ENCODE measurements at regions not wholly inside any gene's neighbourhood (a gene's known extent, or its start where the extent isn't known, plus 50 kb on each side); places are given as distances from the start of the nearest gene placed in this dataset.

- Histone ChIP-seq H3K4me3 (replicated peaks in 1 of 3; ENCODE audit: insufficient read depth in 1 of 3, low read depth in 1 of 3, low read length in 3 of 3) (no peak overlapping the region), H2AFZ (ENCODE audit: low read depth, low read length) (no peak overlapping the region), H3K4me2 (ENCODE audit: insufficient read depth, low read length) (no peak overlapping the region), H4K20me1 (replicated peaks; ENCODE audit: control insufficient read depth, extremely low read depth, insufficient read depth, low read length) (no peaks in the 10 kb centered on the region), H3K9me3 (replicated peaks; ENCODE audit: control insufficient read depth, insufficient read depth, low read length) (no peaks in the 10 kb centered on the region), H3K4me1 (ENCODE audit: control insufficient read depth, extremely low read depth, insufficient read depth, low read length) (no peaks in the 10 kb centered on the region), H3K36me3 (ENCODE audit: control insufficient read depth in 2 of 2, extremely low read depth in 1 of 2, insufficient read depth in 2 of 2, low read length in 2 of 2) (no peaks in the 10 kb centered on the region), H3K27me3 (ENCODE audit: control insufficient read depth in 2 of 2, insufficient read depth in 2 of 2, low read length in 2 of 2) (no peaks in the 10 kb centered on the region), H3K79me2 (ENCODE audit: control insufficient read depth, insufficient read depth, low read length) (no peaks in the 10 kb centered on the region), H3K9ac (replicated peaks; ENCODE audit: extremely low read depth, insufficient read depth, low read length) (no peak overlapping the region), H3K9me1 (replicated peaks; ENCODE audit: control insufficient read depth, extremely low read depth, insufficient read depth, low read length) (no peaks in the 10 kb centered on the region), H3K27ac (ENCODE audit: insufficient read depth, low read depth, low read length) (no peak overlapping the region)
- ChIA-PET CTCF (interaction anchor here (1.2 kb wide), 1 partner anchor 54 kb away, joined by 3 read pairs; no protein-coding TSS in a partner anchor), POLR2A (no interaction called here)
- FAIRE-seq = no peak
- intact Hi-C loops (cut with micrococcal nuclease) = no loop called here
- BruUV-seq (replicated peaks) = no TSS peak
- no peak for DNase-seq (ENCODE audit: low read depth, low spot score)
- TF ChIP-seq EZH2 (IDR thresholded peaks at IDR 0.05; ENCODE audit: borderline replicate concordance, low read depth, low read length, severe bottlenecking) (no peak), FOS (IDR thresholded peaks at IDR 0.05; ENCODE audit: borderline replicate concordance, insufficient read depth, low read length) (no peak), CTCF (IDR thresholded peaks at IDR 0.05; ENCODE audit: extremely low read depth in 1 of 2, insufficient read depth in 1 of 2, low read depth in 1 of 2, low read length in 2 of 2) (no peak), MAX (IDR thresholded peaks at IDR 0.05; ENCODE audit: insufficient read depth, insufficient read length) (no peak), JUN (IDR thresholded peaks at IDR 0.05; ENCODE audit: borderline replicate concordance, insufficient read depth, insufficient read length, low read depth) (no peak), GATA2 (IDR thresholded peaks at IDR 0.05; ENCODE audit: insufficient read depth, insufficient read length, low read depth, low read length) (no peak), POLR2A (IDR thresholded peaks at IDR 0.05; ENCODE audit: low read depth, low read length) (no peak), POLR2AphosphoS5 (IDR thresholded peaks at IDR 0.05; ENCODE audit: insufficient read depth, low read depth, low read length) (no peak), MYC (IDR thresholded peaks at IDR 0.05; ENCODE audit: low read depth, low read length) (no peak)
- dilution Hi-C loops (cut with MboI; ENCODE audit: extremely low pct_ligation_motif_present, low sequenced_read_pairs) = no loop called here
Observed at GRCh38 chr2:66805016-66805865, 370.3 kb downstream of the MEIS1 start.

Measured in endothelial cell of umbilical vein (primary cell).